SK-N-MC (cell line): ENCODE measurements at regions not wholly inside any gene's neighbourhood (a gene's known extent, or its start where the extent isn't known, plus 50 kb on each side); places are given as distances from the start of the nearest gene placed in this dataset.

Experiments used
- EZH2 ChIP-seq: fragments of 200-600 bp; sonication (generic); IDR thresholded peaks from one replicate; pipeline ENCODE4 v1.6.1; 2017; ENCODE audit warnings: antibody characterized with exemption
- FOXP2 ChIP-seq: optimal IDR thresholded peaks from 2 replicates; pipeline ENCODE3; 2011; ENCODE audit warnings: mild to moderate bottlenecking, moderate library complexity; ENCODE audit not compliant: insufficient read depth; ENCODE audit errors: extremely low read length, control extremely low read depth
- POLR2AphosphoS5 ChIP-seq: IDR thresholded peaks from 2 replicates; pipeline ENCODE4 v1.6.1; 2012; ENCODE audit warnings: mild to moderate bottlenecking, low read depth, low read length, borderline replicate concordance

GRCh38 chr5:50964746-50965653 is 298.6 kb downstream of the PARP8 start:
- no peak for TF ChIP-seq POLR2AphosphoS5
- TF ChIP-seq EZH2: no peak
- TF ChIP-seq FOXP2: no peak
